ENCODE measurements at regions not wholly inside any gene's neighbourhood (a gene's known extent, or its start where the extent isn't known, plus 50 kb on each side); places are given as distances from the start of the nearest gene placed in this dataset.

DNA sequence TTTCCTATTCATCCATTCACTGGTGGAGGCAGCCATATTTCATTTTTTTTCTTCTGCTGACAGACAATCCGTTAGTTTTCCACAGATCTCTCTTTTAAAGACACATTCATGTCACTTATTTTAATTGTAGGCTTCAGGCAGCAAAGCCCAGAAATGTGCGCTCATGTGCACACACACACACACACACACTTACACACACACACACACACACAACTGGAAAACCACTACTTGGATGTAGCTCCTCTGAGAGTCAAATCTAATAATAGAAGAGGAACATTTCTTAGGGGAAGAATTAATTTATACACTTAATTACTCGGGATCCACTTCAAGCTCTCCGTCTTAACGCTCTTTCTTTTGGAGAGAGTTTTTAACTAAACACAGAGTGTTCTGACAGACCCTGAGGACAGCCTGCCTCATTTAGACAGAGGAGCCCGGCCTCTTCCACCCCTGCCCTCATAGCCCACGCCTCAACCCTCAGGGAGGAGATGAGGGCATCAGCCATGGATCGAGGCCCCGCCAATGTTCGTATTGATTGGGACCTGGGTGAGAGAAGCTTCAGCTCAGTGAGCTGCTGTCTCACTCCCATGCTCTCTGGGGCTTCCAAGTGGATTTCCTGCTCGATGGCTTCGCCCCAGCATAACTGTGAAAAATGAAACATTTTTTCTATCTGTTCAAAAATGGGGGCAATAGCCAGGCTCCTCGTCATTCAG lies 261.4 kb upstream of the SKOR2 start:
- TF ChIP-seq FOXP2 (optimal IDR thresholded peaks at IDR 0.05; ENCODE audit: borderline replicate concordance, extremely low read depth, extremely low read length, insufficient read depth) (no peak), TAF1 (IDR thresholded peaks at IDR 0.05; ENCODE audit: borderline replicate concordance, insufficient read depth, low read length) (no peak), POLR2AphosphoS5 (IDR thresholded peaks at IDR 0.05; ENCODE audit: low read depth, low read length) (no peak), SIN3A (IDR thresholded peaks at IDR 0.05; ENCODE audit: borderline replicate concordance, insufficient read depth, low read length) (no peak)
- TF ChIP-seq, protein P1, sequence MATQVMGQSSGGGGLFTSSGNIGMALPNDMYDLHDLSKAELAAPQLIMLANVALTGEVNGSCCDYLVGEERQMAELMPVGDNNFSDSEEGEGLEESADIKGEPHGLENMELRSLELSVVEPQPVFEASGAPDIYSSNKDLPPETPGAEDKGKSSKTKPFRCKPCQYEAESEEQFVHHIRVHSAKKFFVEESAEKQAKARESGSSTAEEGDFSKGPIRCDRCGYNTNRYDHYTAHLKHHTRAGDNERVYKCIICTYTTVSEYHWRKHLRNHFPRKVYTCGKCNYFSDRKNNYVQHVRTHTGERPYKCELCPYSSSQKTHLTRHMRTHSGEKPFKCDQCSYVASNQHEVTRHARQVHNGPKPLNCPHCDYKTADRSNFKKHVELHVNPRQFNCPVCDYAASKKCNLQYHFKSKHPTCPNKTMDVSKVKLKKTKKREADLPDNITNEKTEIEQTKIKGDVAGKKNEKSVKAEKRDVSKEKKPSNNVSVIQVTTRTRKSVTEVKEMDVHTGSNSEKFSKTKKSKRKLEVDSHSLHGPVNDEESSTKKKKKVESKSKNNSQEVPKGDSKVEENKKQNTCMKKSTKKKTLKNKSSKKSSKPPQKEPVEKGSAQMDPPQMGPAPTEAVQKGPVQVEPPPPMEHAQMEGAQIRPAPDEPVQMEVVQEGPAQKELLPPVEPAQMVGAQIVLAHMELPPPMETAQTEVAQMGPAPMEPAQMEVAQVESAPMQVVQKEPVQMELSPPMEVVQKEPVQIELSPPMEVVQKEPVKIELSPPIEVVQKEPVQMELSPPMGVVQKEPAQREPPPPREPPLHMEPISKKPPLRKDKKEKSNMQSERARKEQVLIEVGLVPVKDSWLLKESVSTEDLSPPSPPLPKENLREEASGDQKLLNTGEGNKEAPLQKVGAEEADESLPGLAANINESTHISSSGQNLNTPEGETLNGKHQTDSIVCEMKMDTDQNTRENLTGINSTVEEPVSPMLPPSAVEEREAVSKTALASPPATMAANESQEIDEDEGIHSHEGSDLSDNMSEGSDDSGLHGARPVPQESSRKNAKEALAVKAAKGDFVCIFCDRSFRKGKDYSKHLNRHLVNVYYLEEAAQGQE (IDR thresholded peaks at IDR 0.05; ENCODE audit: insufficient read depth in 1 of 2, low read depth in 2 of 2, low read length in 2 of 2): no peak

DNA sequence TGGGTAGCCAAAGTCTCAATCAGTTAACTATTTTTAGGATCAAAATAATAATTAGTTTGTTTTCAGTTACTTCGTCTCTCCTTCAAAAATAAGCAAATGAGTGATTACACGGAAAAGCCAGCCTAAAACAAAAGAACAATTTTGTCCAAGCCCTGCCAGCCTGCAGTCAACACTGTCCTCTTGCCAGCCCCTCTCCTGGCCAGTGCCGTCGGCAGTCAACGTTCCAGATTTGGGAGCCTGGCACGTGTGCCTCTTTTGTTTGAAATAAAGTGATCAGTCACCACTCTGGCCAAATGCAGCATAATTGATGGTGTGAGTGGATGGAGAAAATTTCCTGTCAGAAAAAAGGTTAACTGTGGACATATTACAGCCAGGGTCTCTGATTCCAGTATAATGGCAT lies 260.6 kb upstream of the SKOR2 start:
- TF ChIP-seq, protein P1 (IDR thresholded peaks at IDR 0.05; ENCODE audit: insufficient read depth in 1 of 2, low read depth in 2 of 2, low read length in 2 of 2): no peak
- TF ChIP-seq POLR2AphosphoS5 (IDR thresholded peaks at IDR 0.05; ENCODE audit: low read depth, low read length) (no peak), SIN3A (IDR thresholded peaks at IDR 0.05; ENCODE audit: borderline replicate concordance, insufficient read depth, low read length) (no peak), TAF1 (IDR thresholded peaks at IDR 0.05; ENCODE audit: borderline replicate concordance, insufficient read depth, low read length) (no peak), FOXP2 (optimal IDR thresholded peaks at IDR 0.05; ENCODE audit: borderline replicate concordance, extremely low read depth, extremely low read length, insufficient read depth) (no peak)

- TF ChIP-seq TAF1 (IDR thresholded peaks at IDR 0.05; ENCODE audit: borderline replicate concordance, insufficient read depth, low read length): no peak
- no peak for TF ChIP-seq SIN3A (IDR thresholded peaks at IDR 0.05; ENCODE audit: borderline replicate concordance, insufficient read depth, low read length)
- no peak for TF ChIP-seq POLR2AphosphoS5 (IDR thresholded peaks at IDR 0.05; ENCODE audit: low read depth, low read length)
- TF ChIP-seq, protein P1 (IDR thresholded peaks at IDR 0.05; ENCODE audit: insufficient read depth in 1 of 2, low read depth in 2 of 2, low read length in 2 of 2): no peak
- TF ChIP-seq FOXP2 (optimal IDR thresholded peaks at IDR 0.05; ENCODE audit: borderline replicate concordance, extremely low read depth, extremely low read length, insufficient read depth): no peak
Measured at GRCh38 chr18:47510831-47511230, 259.4 kb upstream of the SKOR2 start.

DNA sequence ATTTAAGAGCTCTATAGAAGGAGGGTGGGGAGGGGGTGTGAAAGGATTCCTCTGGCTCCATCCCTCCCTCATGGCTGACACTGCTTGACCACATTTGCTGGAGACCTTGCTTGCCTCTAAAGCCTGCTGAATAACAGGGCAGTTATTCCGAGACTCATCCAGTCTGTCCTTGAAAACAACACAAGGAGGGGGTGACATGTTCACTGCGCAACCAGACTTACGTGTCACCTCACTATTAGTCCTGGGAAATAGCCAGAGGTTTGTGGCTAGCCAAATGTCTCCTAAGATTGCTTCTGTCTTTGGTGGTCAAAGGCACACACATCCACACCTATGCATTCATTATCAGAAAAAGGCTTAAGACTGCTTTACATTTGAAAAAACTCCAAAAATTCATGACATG lies 256.2 kb upstream of the SKOR2 start:
- TF ChIP-seq FOXP2 (optimal IDR thresholded peaks at IDR 0.05; ENCODE audit: borderline replicate concordance, extremely low read depth, extremely low read length, insufficient read depth) (no peak), TAF1 (IDR thresholded peaks at IDR 0.05; ENCODE audit: borderline replicate concordance, insufficient read depth, low read length) (no peak), POLR2AphosphoS5 (IDR thresholded peaks at IDR 0.05; ENCODE audit: low read depth, low read length) (no peak), SIN3A (IDR thresholded peaks at IDR 0.05; ENCODE audit: borderline replicate concordance, insufficient read depth, low read length) (no peak)
- TF ChIP-seq, protein P1 (IDR thresholded peaks at IDR 0.05; ENCODE audit: insufficient read depth in 1 of 2, low read depth in 2 of 2, low read length in 2 of 2): no peak

Data from PFSK-1 (cell line).